ENCODE measurements at regions not wholly inside any gene's neighbourhood (a gene's known extent, or its start where the extent isn't known, plus 50 kb on each side); places are given as distances from the start of the nearest gene placed in this dataset.

DNA sequence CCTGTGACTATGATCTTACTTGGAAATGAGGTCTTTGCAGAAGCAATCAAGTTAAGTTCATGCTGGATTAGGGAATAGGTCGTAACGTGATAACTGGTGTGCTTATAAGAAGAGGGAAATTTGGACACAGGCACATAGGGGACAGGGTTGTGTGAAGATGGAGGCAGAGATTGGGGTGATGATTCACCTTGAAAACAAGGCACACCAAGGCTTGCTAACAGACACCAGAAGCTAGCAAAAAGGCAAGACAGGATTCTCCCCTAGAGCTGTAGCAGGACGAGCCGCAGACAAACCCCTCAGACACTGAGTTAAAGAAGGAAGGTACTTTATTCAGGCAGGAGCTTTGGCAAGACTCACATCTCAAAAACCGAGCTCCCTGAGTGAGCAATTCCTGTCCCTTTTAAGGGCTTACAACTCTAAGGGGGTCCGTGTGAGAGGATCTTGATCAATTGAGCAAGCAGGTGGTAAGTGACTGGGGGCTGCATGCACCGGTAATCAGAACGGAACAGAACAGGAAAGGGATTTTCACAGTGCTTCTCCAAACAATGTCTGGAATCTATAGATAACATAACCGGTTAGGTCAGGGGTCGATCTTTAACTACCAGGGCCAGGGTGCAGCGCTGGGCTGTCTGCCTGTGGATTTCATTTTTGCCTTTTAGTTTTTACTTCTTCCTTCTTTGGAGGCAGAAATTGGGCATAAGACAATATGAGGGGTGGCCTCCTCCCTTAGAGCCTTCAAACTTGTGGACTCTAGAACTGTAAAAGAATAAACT is 57.5 kb upstream of the S1PR3 start:
- Histone ChIP-seq H3K9me3 (ENCODE audit: control insufficient read depth, insufficient read depth, low read length) (peaks cover 7% of the 10 kb centered on the region), H2BK15ac (ENCODE audit: low read depth, low read length) (no peak overlapping the region), H2BK120ac (ENCODE audit: low read depth, low read length) (no peak overlapping the region), H3K23ac (ENCODE audit: low read depth, low read length) (no peak overlapping the region), H3K27ac (ENCODE audit: insufficient read depth, low read length) (no peak overlapping the region), H4K5ac (ENCODE audit: low read depth, low read length) (no peak overlapping the region), H3K4me3 (ENCODE audit: insufficient read depth, low read depth, low read length) (no peak overlapping the region), H2BK20ac (ENCODE audit: low read depth, low read length) (no peak overlapping the region), H3K36me3 (ENCODE audit: control insufficient read depth, insufficient read depth, low read length) (no peaks in the 10 kb centered on the region), H3K9me1 (ENCODE audit: insufficient read depth, low read length) (no peaks in the 10 kb centered on the region; the same call in 1 of the 2 replicates), H3K4ac (ENCODE audit: low read depth, low read length) (no peak overlapping the region), H3K79me1 (ENCODE audit: low read depth in 1 of 2, low read length in 2 of 2) (no peaks in the 10 kb centered on the region), H2AK9ac (replicated peaks; ENCODE audit: low read depth, low read length, poor library complexity) (no peak overlapping the region), H3K9ac (ENCODE audit: low read depth, low read length) (no peak overlapping the region), H3K14ac (replicated peaks; ENCODE audit: low read depth, low read length) (no peak overlapping the region), H2AK5ac (ENCODE audit: low read depth, low read length) (no peak overlapping the region), H2AFZ (replicated peaks; ENCODE audit: low read length, poor library complexity) (no peak overlapping the region), H2BK5ac (ENCODE audit: low read depth, low read length, poor library complexity, severe bottlenecking) (no peak overlapping the region), H3K4me1 (ENCODE audit: control insufficient read depth, insufficient read depth, low read length) (no peaks in the 10 kb centered on the region; the same call in 1 of the 2 replicates), H3K4me2 (ENCODE audit: low read depth, low read length) (no peak overlapping the region), H4K8ac (ENCODE audit: low read depth in 2 of 2, low read length in 2 of 2) (no peak overlapping the region), H3K18ac (ENCODE audit: low read depth, low read length) (no peak overlapping the region), H3K56ac (ENCODE audit: extremely low read depth, insufficient read depth, low read length) (no peak overlapping the region), H4K20me1 (ENCODE audit: insufficient read depth, low read length) (no peaks in the 10 kb centered on the region), H3K27me3 (ENCODE audit: control insufficient read depth, insufficient read depth, low read length) (peaks cover 11% of the 10 kb centered on the region), H4K91ac (ENCODE audit: insufficient read depth, low read depth, low read length) (no peak overlapping the region)
- CTCF ChIA-PET = interaction anchor here (1.0 kb wide), 1 partner anchor 11 kb away, joined by 3 read pairs; no protein-coding TSS in a partner anchor
- WGBS, 2 experiments (ENCODE audit: extremely low coverage in 2 of 2, insufficient read length in 1 of 2) = 66% methylated on average over 4 of the region's 11 CpGs; no CpG with 5 or more reads in 1 of the 2 experiments
- DNase-seq (no peak), ATAC-seq (ENCODE audit: low read depth) (no peak)
- TF ChIP-seq CEBPB (IDR thresholded peaks at IDR 0.05; ENCODE audit: low read depth, low read length) = no peak
- TF ChIP-seq MXI1 (IDR thresholded peaks at IDR 0.05; ENCODE audit: borderline replicate concordance, low read depth, low read length) = no peak
- TF ChIP-seq NFE2L2 (IDR thresholded peaks at IDR 0.05; ENCODE audit: low read depth, low read length) = no peak
- TF ChIP-seq, protein P1, sequence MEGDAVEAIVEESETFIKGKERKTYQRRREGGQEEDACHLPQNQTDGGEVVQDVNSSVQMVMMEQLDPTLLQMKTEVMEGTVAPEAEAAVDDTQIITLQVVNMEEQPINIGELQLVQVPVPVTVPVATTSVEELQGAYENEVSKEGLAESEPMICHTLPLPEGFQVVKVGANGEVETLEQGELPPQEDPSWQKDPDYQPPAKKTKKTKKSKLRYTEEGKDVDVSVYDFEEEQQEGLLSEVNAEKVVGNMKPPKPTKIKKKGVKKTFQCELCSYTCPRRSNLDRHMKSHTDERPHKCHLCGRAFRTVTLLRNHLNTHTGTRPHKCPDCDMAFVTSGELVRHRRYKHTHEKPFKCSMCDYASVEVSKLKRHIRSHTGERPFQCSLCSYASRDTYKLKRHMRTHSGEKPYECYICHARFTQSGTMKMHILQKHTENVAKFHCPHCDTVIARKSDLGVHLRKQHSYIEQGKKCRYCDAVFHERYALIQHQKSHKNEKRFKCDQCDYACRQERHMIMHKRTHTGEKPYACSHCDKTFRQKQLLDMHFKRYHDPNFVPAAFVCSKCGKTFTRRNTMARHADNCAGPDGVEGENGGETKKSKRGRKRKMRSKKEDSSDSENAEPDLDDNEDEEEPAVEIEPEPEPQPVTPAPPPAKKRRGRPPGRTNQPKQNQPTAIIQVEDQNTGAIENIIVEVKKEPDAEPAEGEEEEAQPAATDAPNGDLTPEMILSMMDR (conservative IDR thresholded peaks at IDR 0.05; ENCODE audit: low read depth, low read length) = no peak
- no peak for TF ChIP-seq BHLHE40 (IDR thresholded peaks at IDR 0.05; ENCODE audit: low read depth, low read length)
- no peak for TF ChIP-seq RAD21 (IDR thresholded peaks at IDR 0.05; ENCODE audit: low read length)
- no peak for TF ChIP-seq RCOR1 (IDR thresholded peaks at IDR 0.05; ENCODE audit: insufficient replicate concordance, low read length)
- TF ChIP-seq RFX5 (IDR thresholded peaks at IDR 0.05; ENCODE audit: low read depth, low read length) = no peak
- in situ Hi-C loops (cut with MboI; ENCODE audit: low sequenced_read_pairs) = no loop called here
- dilution Hi-C loops (cut with HindIII; ENCODE audit: low sequenced_read_pairs, unreplicated experiment) = no loop called here
- intact Hi-C loops (cut with micrococcal nuclease) = no loop called here
- no TSS peak for BruUV-seq (replicated peaks)
- POLR2A ChIA-PET (ENCODE audit: unreplicated experiment) = interaction anchor here (0.6 kb wide), 1 partner anchor 12 kb away, joined by 3 read pairs; no protein-coding TSS in a partner anchor

Data from IMR-90 (cell line).